Esophagus muscularis mucosa (tissue), 4 donors: ENCODE measurements at regions not wholly inside any gene's neighbourhood (a gene's known extent, or its start where the extent isn't known, plus 50 kb on each side); places are given as distances from the start of the nearest gene placed in this dataset.

Experiments
- DNase-seq: peaks from one replicate; pipeline ENCODE4 v3.0.0-alpha.2; 2017; ENCODE audit errors: extremely low spot score
- H3K27ac ChIP-seq, 4 donors: fragments of 200-600 bp; sonication (generic); replicated peaks in 1 of 4; 1 replicate in 3 of 4; 2 replicates in 1 of 4; pipeline ENCODE4 v1.5.1; 2016 to 2019; ENCODE audit warnings: mild to moderate bottlenecking in 1 of 4
- H3K27me3 ChIP-seq, 4 donors: fragments of 200-600 bp; sonication (generic); one replicate each; pipeline versions ENCODE4 v1.5.1 to v1.6.0; 2016 to 2019
- H3K36me3 ChIP-seq, 4 donors: fragments of 200-600 bp; sonication (generic); one replicate each; pipeline ENCODE4 v1.5.1; 2016 to 2019
- H3K4me1 ChIP-seq, 4 donors: fragments of 200-600 bp; sonication (generic); one replicate each; pipeline ENCODE4 v1.5.1; 2016 to 2019
- H3K4me3 ChIP-seq, 4 donors: fragments of 200-600 bp; sonication (generic); 1 replicate in 2 of 4; 2 replicates in 2 of 4; pipeline ENCODE4 v1.5.1; 2016 to 2019; ENCODE audit warnings: mild to moderate bottlenecking in 4 of 4, moderate library complexity in 1 of 4
- H3K9me3 ChIP-seq, 4 donors: fragments of 200-600 bp; sonication (generic); 1 replicate in 3 of 4; 2 replicates in 1 of 4; pipeline ENCODE4 v1.5.1; 2016 to 2019
- CTCF ChIP-seq, 3 experiments: fragments of 200-600 bp in 2 of 3; fragments of 450-650 bp in 1 of 3; sonication (generic) in 2 of 3; IDR thresholded peaks; one replicate each; pipeline ENCODE4 v1.5.1; 2017 to 2019; ENCODE audit warnings: antibody characterized with exemption in 3 of 3, mild to moderate bottlenecking in 2 of 3, moderate library complexity in 1 of 3
- EP300 ChIP-seq: sonication (generic); formaldehyde crosslinking; IDR thresholded peaks from one replicate; pipeline ENCODE4 v1.6.1; 2017; ENCODE audit warnings: antibody characterized with exemption
- POLR2A ChIP-seq: fragments of 450-650 bp; IDR thresholded peaks from one replicate; pipeline ENCODE4 v1.6.1; 2017; ENCODE audit warnings: antibody characterized with exemption, moderate library complexity, mild to moderate bottlenecking, low read depth
- POLR2AphosphoS5 ChIP-seq, 2 donors: sonication (generic); formaldehyde crosslinking; IDR thresholded peaks; one replicate each; pipeline ENCODE4 v1.6.1; 2017; ENCODE audit warnings: antibody characterized with exemption in 2 of 2
- WGBS: methylation state at CpG from one replicate; pipeline ENCODE4 v1.1.5; 2018; 5-methylcytosine and 5-hydroxymethylcytosine counted together
- intact Hi-C: fragments of 100-400 bp; cut with DNase I; formaldehyde crosslinking; loops from one replicate; pipeline ENCODE4 v1.15.1; 2023

GRCh38 chr6:144710207-144710606 lies 425.1 kb downstream of the UTRN start:
- Histone ChIP-seq H3K4me1 (peaks cover 0 to 8% (median 2%) of the 10 kb centered on the region in 4 donors), H3K9me3 (no peaks in the 10 kb centered on the region), H3K27ac (no peak overlapping the region), H3K27me3 (no peaks in the 10 kb centered on the region), H3K4me3 (no peak overlapping the region), H3K36me3 (peaks cover 0 to 5% (median 0%) of the 10 kb centered on the region in 4 donors)
- DNase-seq, result no peak
- intact Hi-C loops, result no loop called here
- WGBS, result 92% methylated on average over 3 of the region's 3 CpGs
- TF ChIP-seq EP300 (no peak), POLR2AphosphoS5 (IDR thresholded peaks at IDR 0.05) (no peak), CTCF (IDR thresholded peaks at IDR 0.05) (no peak), POLR2A (no peak)

- H3K36me3 ChIP-seq, result peaks cover 0 to 5% (median 0%) of the 10 kb centered on the region in 4 donors
- intact Hi-C loops, result no loop called here
- H3K4me3 ChIP-seq, result no peak overlapping the region
- WGBS, result 84% methylated on average over 2 of the region's 2 CpGs
- no peak for DNase-seq
- H3K27me3 ChIP-seq, result no peaks in the 10 kb centered on the region
- TF ChIP-seq POLR2AphosphoS5 (IDR thresholded peaks at IDR 0.05), result no peak
- H3K9me3 ChIP-seq, result no peaks in the 10 kb centered on the region
- no peak overlapping the region for H3K27ac ChIP-seq
- H3K4me1 ChIP-seq, result no peaks in the 10 kb centered on the region
Observed at GRCh38 chr6:144711661-144712060, 426.5 kb downstream of the UTRN start.

GRCh38 chr6:144712541-144712940 lies 427.4 kb downstream of the UTRN start:
- no peak for DNase-seq
- H3K27me3 ChIP-seq, result no peaks in the 10 kb centered on the region
- H3K27ac ChIP-seq, result no peak overlapping the region
- TF ChIP-seq CTCF (IDR thresholded peaks at IDR 0.05) (no peak), POLR2AphosphoS5 (IDR thresholded peaks at IDR 0.05) (no peak), POLR2A (no peak), EP300 (no peak)
- no peaks in the 10 kb centered on the region for H3K4me1 ChIP-seq
- no peak overlapping the region for H3K4me3 ChIP-seq
- H3K36me3 ChIP-seq, result peaks cover 0 to 5% (median 0%) of the 10 kb centered on the region in 4 donors
- no peaks in the 10 kb centered on the region for H3K9me3 ChIP-seq
- intact Hi-C loops, result no loop called here
- WGBS, result 39% methylated on average over 1 of the region's 1 CpG

GRCh38 chr6:144714021-144714712 lies 429.0 kb downstream of the UTRN start:
- intact Hi-C loops, result no loop called here
- Histone ChIP-seq H3K36me3 (no peaks in the 10 kb centered on the region), H3K4me3 (no peak overlapping the region), H3K27me3 (no peaks in the 10 kb centered on the region), H3K27ac (no peak overlapping the region), H3K4me1 (no peaks in the 10 kb centered on the region), H3K9me3 (no peaks in the 10 kb centered on the region)
- DNase-seq, result no peak
- WGBS, result 91% methylated on average over 2 of the region's 2 CpGs
- TF ChIP-seq CTCF (IDR thresholded peaks at IDR 0.05), result no peak
- TF ChIP-seq EP300, result no peak
- no peak for TF ChIP-seq POLR2A
- TF ChIP-seq POLR2AphosphoS5 (IDR thresholded peaks at IDR 0.05), result no peak

- TF ChIP-seq POLR2AphosphoS5 (IDR thresholded peaks at IDR 0.05) (no peak), CTCF (IDR thresholded peaks at IDR 0.05) (no peak), POLR2A (no peak), EP300 (no peak)
- H3K9me3 ChIP-seq, result no peaks in the 10 kb centered on the region
- H3K36me3 ChIP-seq, result peaks cover 0 to 6% (median 0%) of the 10 kb centered on the region in 4 donors
- no peaks in the 10 kb centered on the region for H3K27me3 ChIP-seq
- no peaks in the 10 kb centered on the region for H3K4me1 ChIP-seq
- H3K4me3 ChIP-seq, result no peak overlapping the region
- no peak for DNase-seq
- intact Hi-C loops, result no loop called here
- WGBS, result 82% methylated on average over 2 of the region's 2 CpGs
- H3K27ac ChIP-seq, result no peak overlapping the region
Observed at GRCh38 chr6:144715344-144715743, 430.2 kb downstream of the UTRN start.
